Activated CD4-positive, alpha-beta T cell treated with anti-CD3 and anti-CD28 coated beads, Interleukin-2, Interleukin-6, amounts not matched to agents 100 ng/mL and 50 ng/mL, durations not matched to agents 16 hours and 8 hours (primary cell): ENCODE measurements at regions not wholly inside any gene's neighbourhood (a gene's known extent, or its start where the extent isn't known, plus 50 kb on each side); places are given as distances from the start of the nearest gene placed in this dataset.
"Not testable (repeated sequence)": the region's sequence is repeated elsewhere in the genome, so short reads cannot be mapped to it uniquely, and the experiment has no call there.

Experiments
- DNase-seq: peaks from one replicate; pipeline ENCODE4 v3.0.0-alpha.2; 2020

- DNase-seq = not testable (repeated sequence)
Observed at GRCh38 chrX:107296184-107296583, 89.8 kb downstream of the DNAAF6 start.

GRCh38 chrX:107298276-107298675 lies 91.9 kb downstream of the DNAAF6 start:
- no peak for DNase-seq

GRCh38 chrX:107301253-107301652 lies 94.8 kb downstream of the DNAAF6 start:
- DNase-seq = no peak

- no peak for DNase-seq
Observed at GRCh38 chrX:107304141-107304540, 97.7 kb downstream of the DNAAF6 start.

- no peak for DNase-seq
Observed at GRCh38 chrX:107323786-107324492, 117.5 kb downstream of the DNAAF6 start.

GRCh38 chrX:107324493-107325310 lies 118.3 kb downstream of the DNAAF6 start:
- peak; percentile 9 for DNase-seq

GRCh38 chrX:107325467-107325866 lies 119.1 kb downstream of the DNAAF6 start:
- DNase-seq = no peak

- DNase-seq = no peak
Observed at GRCh38 chrX:107348051-107348450, 101.4 kb upstream of the FRMPD3 start.

GRCh38 chrX:107348990-107349389 lies 100.5 kb upstream of the FRMPD3 start:
- DNase-seq = no peak

- DNase-seq = no peak
Observed at GRCh38 chrX:107355533-107355932, 93.9 kb upstream of the FRMPD3 start.

- DNase-seq = no peak
Observed at GRCh38 chrX:107360788-107361360, 88.6 kb upstream of the FRMPD3 start.

- not testable (repeated sequence) for DNase-seq
Observed at GRCh38 chrX:107370185-107370584, 79.3 kb upstream of the FRMPD3 start.

GRCh38 chrX:107374132-107374531 lies 75.3 kb upstream of the FRMPD3 start:
- no peak for DNase-seq

- DNase-seq = no peak
Observed at GRCh38 chrX:107374831-107375230, 74.6 kb upstream of the FRMPD3 start.

GRCh38 chrX:107376186-107376585 lies 73.3 kb upstream of the FRMPD3 start:
- DNase-seq = not testable (repeated sequence)

- no peak for DNase-seq
Observed at GRCh38 chrX:107384397-107385105, 64.9 kb upstream of the FRMPD3 start.

GRCh38 chrX:107389726-107390125 lies 59.7 kb upstream of the FRMPD3 start:
- no peak for DNase-seq

- not testable (repeated sequence) for DNase-seq
Observed at GRCh38 chrX:107393656-107394055, 55.8 kb upstream of the FRMPD3 start.

GRCh38 chrX:107396235-107396634 lies 53.2 kb upstream of the FRMPD3 start:
- DNase-seq = no peak

GRCh38 chrX:107396783-107397182 lies 52.7 kb upstream of the FRMPD3 start:
- no peak for DNase-seq

- DNase-seq = no peak
Observed at GRCh38 chrX:107398115-107398514, 51.3 kb upstream of the FRMPD3 start.
